BJ (cell line): ENCODE measurements at regions not wholly inside any gene's neighbourhood (a gene's known extent, or its start where the extent isn't known, plus 50 kb on each side); places are given as distances from the start of the nearest gene placed in this dataset.

Experiments used
- CTCF ChIA-PET: fragments of 350-600 bp; formaldehyde crosslinking; extraction: SDS; loops from one replicate; lab custom pipeline; 2021; ENCODE audit warnings: antibody characterized with exemption, inconsistent platforms; lab: Yijun Ruan, JAX
- POLR2A ChIA-PET: fragments of 300-600 bp; sonication (Branson Sonifier 250); formaldehyde crosslinking; extraction: SDS; loops from one replicate; lab custom pipeline; 2021; ENCODE audit warnings: antibody characterized with exemption; lab: Charles Lee
- DNase-seq: peaks from one replicate; pipeline ENCODE4 v3.0.0-alpha.2; 2011; ENCODE audit warnings: low read depth
- H3K27me3 ChIP-seq: 2 replicates; pipeline ENCODE4 v1.6.0; 2011; ENCODE audit warnings: low read length; ENCODE audit not compliant: control insufficient read depth, insufficient read depth
- H3K36me3 ChIP-seq: 2 replicates; pipeline ENCODE4 v1.5.1; 2011; ENCODE audit warnings: low read length; ENCODE audit not compliant: control insufficient read depth, insufficient read depth
- H3K4me3 ChIP-seq: 2 replicates; pipeline ENCODE4 v1.5.1; 2011; ENCODE audit warnings: low read depth, mild to moderate bottlenecking, control low read depth, low read length
- TF ChIP-seq, protein P1 (sequence below): IDR thresholded peaks from 2 replicates; pipeline ENCODE4 v1.5.1; 2011; ENCODE audit warnings: low read depth, mild to moderate bottlenecking, control low read depth, inconsistent platforms, low read length, moderate library complexity; ENCODE audit not compliant: insufficient read depth

DNA sequence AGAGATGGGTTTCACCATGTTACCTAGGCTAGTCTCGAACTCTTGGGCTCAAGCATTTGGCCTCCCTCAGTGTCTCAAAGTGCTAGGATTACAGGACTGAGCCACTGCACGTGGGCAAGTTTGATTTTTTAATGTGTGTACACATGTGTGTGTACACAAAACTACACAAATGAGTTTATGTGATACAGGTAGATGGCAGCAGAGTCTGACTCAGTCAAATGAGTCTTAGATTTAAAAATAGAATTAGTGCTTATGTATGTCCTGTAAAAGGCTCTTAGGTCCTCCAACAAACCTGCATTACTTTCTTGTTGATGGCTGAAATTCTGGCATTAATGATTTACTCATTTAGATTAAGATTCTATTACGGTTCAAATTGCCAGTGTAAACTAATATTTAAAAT, 293.7 kb downstream of the PCDH17 start:
- Histone ChIP-seq H3K36me3 (no peaks in the 10 kb centered on the region), H3K27me3 (no peaks in the 10 kb centered on the region), H3K4me3 (no peak overlapping the region)
- no peak for DNase-seq
- TF ChIP-seq, protein P1, sequence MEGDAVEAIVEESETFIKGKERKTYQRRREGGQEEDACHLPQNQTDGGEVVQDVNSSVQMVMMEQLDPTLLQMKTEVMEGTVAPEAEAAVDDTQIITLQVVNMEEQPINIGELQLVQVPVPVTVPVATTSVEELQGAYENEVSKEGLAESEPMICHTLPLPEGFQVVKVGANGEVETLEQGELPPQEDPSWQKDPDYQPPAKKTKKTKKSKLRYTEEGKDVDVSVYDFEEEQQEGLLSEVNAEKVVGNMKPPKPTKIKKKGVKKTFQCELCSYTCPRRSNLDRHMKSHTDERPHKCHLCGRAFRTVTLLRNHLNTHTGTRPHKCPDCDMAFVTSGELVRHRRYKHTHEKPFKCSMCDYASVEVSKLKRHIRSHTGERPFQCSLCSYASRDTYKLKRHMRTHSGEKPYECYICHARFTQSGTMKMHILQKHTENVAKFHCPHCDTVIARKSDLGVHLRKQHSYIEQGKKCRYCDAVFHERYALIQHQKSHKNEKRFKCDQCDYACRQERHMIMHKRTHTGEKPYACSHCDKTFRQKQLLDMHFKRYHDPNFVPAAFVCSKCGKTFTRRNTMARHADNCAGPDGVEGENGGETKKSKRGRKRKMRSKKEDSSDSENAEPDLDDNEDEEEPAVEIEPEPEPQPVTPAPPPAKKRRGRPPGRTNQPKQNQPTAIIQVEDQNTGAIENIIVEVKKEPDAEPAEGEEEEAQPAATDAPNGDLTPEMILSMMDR: no peak
- ChIA-PET CTCF (no interaction called here), POLR2A (no interaction called here)

DNA sequence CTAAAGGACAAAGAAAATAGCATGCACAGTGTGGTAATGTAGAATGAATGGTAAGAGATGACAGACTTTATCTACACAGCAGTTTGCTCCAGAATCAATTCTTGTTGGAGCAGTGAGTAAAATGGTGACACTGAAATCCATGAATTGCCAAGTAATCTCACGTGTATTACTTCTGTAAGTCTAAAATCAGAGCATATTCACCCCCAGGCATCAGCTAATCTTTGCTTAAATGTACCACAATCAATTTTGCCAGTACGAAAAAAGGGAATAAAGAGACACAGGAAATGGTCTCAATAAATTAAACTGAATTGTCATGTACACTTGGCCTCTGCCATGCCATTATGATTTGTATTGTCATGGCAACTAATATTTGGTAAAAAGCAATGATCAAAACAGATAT, 294.2 kb downstream of the PCDH17 start:
- Histone ChIP-seq H3K4me3 (no peak overlapping the region), H3K27me3 (no peaks in the 10 kb centered on the region), H3K36me3 (no peaks in the 10 kb centered on the region)
- ChIA-PET POLR2A (no interaction called here), CTCF (no interaction called here)
- TF ChIP-seq, protein P1: no peak
- no peak for DNase-seq

DNA sequence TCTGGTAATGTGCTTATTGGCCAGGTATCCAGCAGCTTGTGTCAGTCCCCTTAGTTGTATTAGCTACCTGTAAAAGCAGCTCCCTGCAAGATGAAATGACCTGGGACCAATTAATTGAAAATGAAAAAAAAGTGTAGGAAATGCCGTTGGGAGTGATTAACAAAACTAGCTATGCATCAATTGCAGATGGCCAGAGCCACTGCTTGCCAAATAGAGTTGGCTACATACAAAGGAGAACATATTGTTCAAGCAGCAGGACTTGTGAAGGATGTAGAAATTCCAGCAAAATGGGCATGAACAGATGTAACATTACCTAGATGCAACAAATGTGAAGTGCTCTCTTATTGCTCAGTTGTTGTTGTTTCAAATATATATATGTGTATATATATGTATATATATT, 300.5 kb downstream of the PCDH17 start:
- Histone ChIP-seq H3K4me3 (no peak overlapping the region), H3K27me3 (no peaks in the 10 kb centered on the region), H3K36me3 (no peaks in the 10 kb centered on the region)
- TF ChIP-seq, protein P1: no peak
- DNase-seq: no peak
- CTCF ChIA-PET: interaction anchor here (0.7 kb wide), 1 partner anchor 11 kb away, joined by 3 read pairs; no protein-coding TSS in a partner anchor
- POLR2A ChIA-PET: no interaction called here

DNA sequence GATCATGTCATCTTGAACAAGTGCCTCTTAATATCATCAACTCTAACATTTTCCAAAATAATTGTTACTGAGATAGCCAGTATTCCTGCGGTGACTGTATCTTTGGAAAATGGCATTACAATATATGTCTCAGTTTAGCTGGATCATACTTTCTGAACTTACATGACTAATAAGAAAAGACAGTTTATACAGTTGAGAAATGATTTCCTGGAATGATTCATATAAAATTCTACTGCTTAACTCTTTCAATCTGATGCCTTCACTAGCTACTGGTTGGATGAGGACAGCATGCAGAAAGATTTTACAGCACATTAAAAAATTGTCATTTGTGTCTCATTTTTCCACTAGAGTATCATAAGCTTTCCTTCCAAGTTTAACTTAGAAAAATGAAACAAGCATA, 302.1 kb downstream of the PCDH17 start:
- POLR2A ChIA-PET: no interaction called here
- CTCF ChIA-PET: no interaction called here
- TF ChIP-seq, protein P1: no peak

DNA sequence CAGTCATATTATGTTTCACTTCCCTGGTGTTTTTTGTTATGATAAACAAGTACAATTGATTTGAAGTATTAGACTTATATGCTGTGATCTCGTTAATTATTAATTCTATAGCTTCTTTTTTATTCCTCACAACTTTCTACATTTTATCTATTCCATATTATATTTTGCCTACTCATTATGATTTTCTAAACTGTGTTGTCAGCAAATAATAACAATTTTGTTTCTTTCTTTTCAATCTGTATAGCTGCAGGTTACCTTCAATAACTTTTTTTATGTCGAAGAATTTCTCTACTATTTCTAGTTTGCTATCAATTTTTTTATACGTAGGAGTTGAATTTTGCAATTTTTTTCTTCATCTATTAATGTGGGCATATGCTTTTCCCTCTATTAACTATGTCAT, 304.4 kb downstream of the PCDH17 start:
- Histone ChIP-seq H3K4me3 (no peak overlapping the region), H3K27me3 (no peaks in the 10 kb centered on the region), H3K36me3 (no peaks in the 10 kb centered on the region)
- ChIA-PET POLR2A (no interaction called here), CTCF (no interaction called here)
- TF ChIP-seq, protein P1: no peak
- DNase-seq: no peak

More for the DNA sequence above, 302.1 kb downstream of the PCDH17 start:
- DNase-seq: no peak
- Histone ChIP-seq H3K4me3 (no peak overlapping the region), H3K36me3 (no peaks in the 10 kb centered on the region), H3K27me3 (no peaks in the 10 kb centered on the region)
